ENCODE measurements at regions not wholly inside any gene's neighbourhood (a gene's known extent, or its start where the extent isn't known, plus 50 kb on each side); places are given as distances from the start of the nearest gene placed in this dataset.

DNA sequence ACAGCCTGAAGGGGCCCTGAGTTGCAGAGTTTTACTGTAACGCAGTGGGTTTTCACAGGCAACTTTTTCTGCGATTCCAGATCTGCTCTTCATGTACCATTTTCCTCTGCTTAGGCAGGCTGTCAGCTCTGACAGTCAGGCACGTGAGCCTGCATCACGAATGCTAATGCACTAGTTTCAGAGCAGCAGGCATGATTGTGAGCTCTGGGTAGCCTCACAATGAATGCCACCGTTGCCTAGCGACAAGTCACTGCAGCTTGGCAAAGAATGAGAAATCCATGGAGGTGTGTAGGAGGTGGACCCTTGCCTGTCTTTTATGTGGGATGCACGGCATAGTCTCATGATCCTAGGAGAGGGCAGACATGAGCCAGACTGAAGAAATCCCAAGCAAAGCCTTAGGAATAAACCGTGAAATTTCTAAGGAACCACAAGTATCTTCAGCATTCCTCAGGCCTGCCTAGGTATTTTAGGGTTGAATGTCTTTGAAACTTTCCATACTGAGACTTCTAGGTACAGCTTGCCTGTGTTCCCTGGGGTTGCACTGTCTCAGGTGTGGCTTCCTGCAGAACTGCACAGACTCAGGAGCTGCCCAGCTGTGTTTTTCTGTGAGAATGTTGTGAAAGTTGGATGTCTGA lies 774.7 kb upstream of the TSPY4 start:
- Histone ChIP-seq H3K9me3 (ENCODE audit: control insufficient read depth, insufficient read depth, low read depth, low read length) (no peaks in the 10 kb centered on the region), H4K20me1 (ENCODE audit: control insufficient read depth, extremely low read depth, insufficient read depth, low read length) (no peaks in the 10 kb centered on the region), H3K27ac (ENCODE audit: insufficient read depth, low read length) (no peak overlapping the region), H3K4me2 (ENCODE audit: extremely low read depth, insufficient read depth, low read length) (no peak overlapping the region), H3K4me1 (ENCODE audit: control insufficient read depth, extremely low read depth, insufficient read depth, low read length) (no peaks in the 10 kb centered on the region), H3K36me3 (ENCODE audit: control insufficient read depth, insufficient read depth, low read length) (no peaks in the 10 kb centered on the region), H3K27me3 (ENCODE audit: control insufficient read depth, insufficient read depth, low read length) (no peaks in the 10 kb centered on the region), H3K9ac (ENCODE audit: insufficient read depth, low read length) (no peak overlapping the region), H2AFZ (ENCODE audit: low read length) (no peak overlapping the region), H3K79me2 (ENCODE audit: control insufficient read depth, insufficient read depth, low read length) (no peaks in the 10 kb centered on the region), H3K4me3 (replicated peaks in 1 of 4; ENCODE audit: control extremely low read depth in 1 of 4, insufficient read depth in 1 of 4, low read depth in 3 of 4, low read length in 4 of 4) (no peak overlapping the region)
- no peak for TF ChIP-seq EZH2 (IDR thresholded peaks at IDR 0.05; ENCODE audit: low read length, missing control alignments)
- TF ChIP-seq, protein P1, sequence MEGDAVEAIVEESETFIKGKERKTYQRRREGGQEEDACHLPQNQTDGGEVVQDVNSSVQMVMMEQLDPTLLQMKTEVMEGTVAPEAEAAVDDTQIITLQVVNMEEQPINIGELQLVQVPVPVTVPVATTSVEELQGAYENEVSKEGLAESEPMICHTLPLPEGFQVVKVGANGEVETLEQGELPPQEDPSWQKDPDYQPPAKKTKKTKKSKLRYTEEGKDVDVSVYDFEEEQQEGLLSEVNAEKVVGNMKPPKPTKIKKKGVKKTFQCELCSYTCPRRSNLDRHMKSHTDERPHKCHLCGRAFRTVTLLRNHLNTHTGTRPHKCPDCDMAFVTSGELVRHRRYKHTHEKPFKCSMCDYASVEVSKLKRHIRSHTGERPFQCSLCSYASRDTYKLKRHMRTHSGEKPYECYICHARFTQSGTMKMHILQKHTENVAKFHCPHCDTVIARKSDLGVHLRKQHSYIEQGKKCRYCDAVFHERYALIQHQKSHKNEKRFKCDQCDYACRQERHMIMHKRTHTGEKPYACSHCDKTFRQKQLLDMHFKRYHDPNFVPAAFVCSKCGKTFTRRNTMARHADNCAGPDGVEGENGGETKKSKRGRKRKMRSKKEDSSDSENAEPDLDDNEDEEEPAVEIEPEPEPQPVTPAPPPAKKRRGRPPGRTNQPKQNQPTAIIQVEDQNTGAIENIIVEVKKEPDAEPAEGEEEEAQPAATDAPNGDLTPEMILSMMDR (conservative IDR thresholded peaks at IDR 0.05 in 1 of 2, IDR thresholded peaks at IDR 0.05 in 1 of 2; ENCODE audit: low read depth in 1 of 2, low read length in 2 of 2): no peak
- no peak for DNase-seq (ENCODE audit: low read depth in 2 of 2)

DNA sequence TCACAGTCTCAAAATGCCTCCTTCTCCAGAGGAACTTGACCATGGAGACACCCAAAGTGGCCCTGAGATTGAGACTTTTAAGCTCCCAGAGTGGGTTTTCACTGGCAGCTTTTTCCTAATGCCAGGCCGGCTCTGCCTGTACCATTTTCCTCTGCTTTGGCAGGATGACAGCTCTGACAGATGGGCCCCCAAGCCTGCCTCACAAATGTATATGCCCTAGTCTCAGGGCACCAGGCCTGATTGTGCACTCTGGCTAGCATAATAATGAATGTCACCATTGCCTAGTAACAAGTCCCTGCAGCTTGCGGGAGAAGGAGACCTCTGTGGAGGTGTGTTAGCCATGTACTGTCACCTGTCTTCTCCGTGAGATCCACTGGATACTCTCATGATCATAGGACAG lies 772.8 kb upstream of the TSPY4 start:
- no peaks in the 10 kb centered on the region for H3K4me1 ChIP-seq (ENCODE audit: control insufficient read depth, extremely low read depth, insufficient read depth, low read length)
- no peak for DNase-seq (ENCODE audit: low read depth in 2 of 2)
- H3K27ac ChIP-seq (ENCODE audit: insufficient read depth, low read length): no peak overlapping the region
- no peaks in the 10 kb centered on the region for H4K20me1 ChIP-seq (ENCODE audit: control insufficient read depth, extremely low read depth, insufficient read depth, low read length)
- no peaks in the 10 kb centered on the region for H3K36me3 ChIP-seq (ENCODE audit: control insufficient read depth, insufficient read depth, low read length)
- no peaks in the 10 kb centered on the region for H3K27me3 ChIP-seq (ENCODE audit: control insufficient read depth, insufficient read depth, low read length)
- H2AFZ ChIP-seq (ENCODE audit: low read length): no peak overlapping the region
- H3K4me3 ChIP-seq (replicated peaks in 1 of 4; ENCODE audit: control extremely low read depth in 1 of 4, insufficient read depth in 1 of 4, low read depth in 3 of 4, low read length in 4 of 4): no peak overlapping the region
- no peaks in the 10 kb centered on the region for H3K79me2 ChIP-seq (ENCODE audit: control insufficient read depth, insufficient read depth, low read length)
- no peak overlapping the region for H3K9ac ChIP-seq (ENCODE audit: insufficient read depth, low read length)
- H3K4me2 ChIP-seq (ENCODE audit: extremely low read depth, insufficient read depth, low read length): no peak overlapping the region
- H3K9me3 ChIP-seq (ENCODE audit: control insufficient read depth, insufficient read depth, low read depth, low read length): no peaks in the 10 kb centered on the region
- no peak for TF ChIP-seq EZH2 (IDR thresholded peaks at IDR 0.05; ENCODE audit: low read length, missing control alignments)
- TF ChIP-seq, protein P1 (conservative IDR thresholded peaks at IDR 0.05 in 1 of 2, IDR thresholded peaks at IDR 0.05 in 1 of 2; ENCODE audit: low read depth in 1 of 2, low read length in 2 of 2): no peak

DNA sequence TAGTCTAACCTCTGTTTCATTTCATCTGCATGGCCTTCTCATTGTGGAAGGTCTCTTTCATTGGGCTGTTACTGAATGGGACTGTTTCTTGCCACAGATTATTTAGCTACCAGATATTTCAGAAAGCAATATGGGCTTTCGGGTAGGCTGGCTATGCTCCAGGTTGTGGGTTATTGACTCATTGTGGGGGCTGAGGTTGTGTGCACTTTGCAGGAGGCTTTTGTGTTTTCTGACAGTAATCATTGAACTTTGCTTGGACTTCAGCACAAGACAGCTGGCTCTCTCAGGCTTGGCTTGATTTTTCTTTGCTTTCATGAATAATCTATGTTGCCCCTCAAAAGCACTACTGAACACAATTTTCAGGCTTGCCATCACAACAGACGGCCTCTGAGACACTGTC lies 771.1 kb upstream of the TSPY4 start:
- no peak overlapping the region for H3K4me2 ChIP-seq (ENCODE audit: extremely low read depth, insufficient read depth, low read length)
- no peaks in the 10 kb centered on the region for H3K9me3 ChIP-seq (ENCODE audit: control insufficient read depth, insufficient read depth, low read depth, low read length)
- H3K36me3 ChIP-seq (ENCODE audit: control insufficient read depth, insufficient read depth, low read length): no peaks in the 10 kb centered on the region
- no peak for TF ChIP-seq EZH2 (IDR thresholded peaks at IDR 0.05; ENCODE audit: low read length, missing control alignments)
- TF ChIP-seq, protein P1 (conservative IDR thresholded peaks at IDR 0.05 in 1 of 2, IDR thresholded peaks at IDR 0.05 in 1 of 2; ENCODE audit: low read depth in 1 of 2, low read length in 2 of 2): no peak
- H3K4me1 ChIP-seq (ENCODE audit: control insufficient read depth, extremely low read depth, insufficient read depth, low read length): no peaks in the 10 kb centered on the region
- no peak overlapping the region for H3K4me3 ChIP-seq (replicated peaks in 1 of 4; ENCODE audit: control extremely low read depth in 1 of 4, insufficient read depth in 1 of 4, low read depth in 3 of 4, low read length in 4 of 4)
- H3K79me2 ChIP-seq (ENCODE audit: control insufficient read depth, insufficient read depth, low read length): no peaks in the 10 kb centered on the region
- H3K27ac ChIP-seq (ENCODE audit: insufficient read depth, low read length): no peak overlapping the region
- no peak overlapping the region for H3K9ac ChIP-seq (ENCODE audit: insufficient read depth, low read length)
- H2AFZ ChIP-seq (ENCODE audit: low read length): no peak overlapping the region
- H3K27me3 ChIP-seq (ENCODE audit: control insufficient read depth, insufficient read depth, low read length): no peaks in the 10 kb centered on the region
- H4K20me1 ChIP-seq (ENCODE audit: control insufficient read depth, extremely low read depth, insufficient read depth, low read length): no peaks in the 10 kb centered on the region
- no peak for DNase-seq (ENCODE audit: low read depth in 2 of 2)
